Adrenal gland (tissue), 9 donors: ENCODE measurements at regions not wholly inside any gene's neighbourhood (a gene's known extent, or its start where the extent isn't known, plus 50 kb on each side); places are given as distances from the start of the nearest gene placed in this dataset.

Experiments used
- DNase-seq, 7 donors: peaks; one replicate each; pipeline ENCODE4 v3.0.0-alpha.2; 2019 to 2020
- H3K27ac ChIP-seq, 5 donors: fragments of 200-600 bp; sonication (generic) in 4 of 5; 1 replicate in 3 of 5; 2 replicates in 2 of 5; pipeline versions ENCODE4 v1.5.1 to v1.8.0; 2016 to 2020; ENCODE audit warnings: mild to moderate bottlenecking in 1 of 5
- H3K27me3 ChIP-seq: fragments of 200-600 bp; 2 replicates; pipeline ENCODE4 v1.8.0; 2021
- H3K36me3 ChIP-seq, 2 donors: fragments of 200-600 bp; replicated peaks in 1 of 2; 1 replicate in 1 of 2; 2 replicates in 1 of 2; pipeline versions ENCODE4 v1.5.1 to v1.8.0; 2018 to 2022
- H3K4me1 ChIP-seq, 2 donors: fragments of 200-600 bp; replicated peaks in 1 of 2; 1 replicate in 1 of 2; 2 replicates in 1 of 2; pipeline versions ENCODE4 v1.5.1 to v1.8.0; 2018 to 2021
- H3K4me3 ChIP-seq, 4 donors: fragments of 200-600 bp; sonication (generic) in 3 of 4; one replicate each; pipeline ENCODE4 v1.5.1; 2016 to 2018
- H3K9me3 ChIP-seq, 3 donors: fragments of 200-600 bp; sonication (generic) in 1 of 3; replicated peaks in 1 of 3; 1 replicate in 2 of 3; 2 replicates in 1 of 3; pipeline versions ENCODE4 v1.5.1 to v1.8.0; 2016 to 2021
- POLR2A ChIP-seq, 2 donors: fragments of 450-650 bp; IDR thresholded peaks; one replicate each; pipeline ENCODE4 v1.6.1; 2017; ENCODE audit warnings: antibody characterized with exemption in 2 of 2, mild to moderate bottlenecking in 2 of 2, moderate library complexity in 1 of 2
- WGBS, 4 donors: extraction: QIAGEN DNeasy Blood & Tissue Kit in 2 of 4; methylation state at CpG; one replicate each; pipeline versions ENCODE4 v1.1.5 to v1.1.7; 2013 to 2017; 5-methylcytosine and 5-hydroxymethylcytosine counted together
- intact Hi-C, 2 donors: fragments of 100-400 bp; cut with DNase I; formaldehyde crosslinking; loops; one replicate each; pipeline versions ENCODE4 v1.14.1 to v1.15.0; 2022 to 2023
- TF ChIP-seq, protein P1 (sequence below), 6 experiments: fragments of 450-650 bp in 4 of 6; fragments of 200-600 bp in 2 of 6; sonication (generic) in 1 of 6; IDR thresholded peaks; 1 replicate in 5 of 6; 2 replicates in 1 of 6; pipeline versions ENCODE4 v1.5.1 to v1.8.0; 2016 to 2021; ENCODE audit warnings: antibody characterized with exemption in 6 of 6, mild to moderate bottlenecking in 2 of 6, moderate library complexity in 1 of 6
- donor health status: healthy with polysubstance abuse.
- donor health status: Bipolar disorder and iron deficiency.
- donor health status: DM: yes; HTN: yes; CAD: no.
- donor health status: DM: no; HTN: no; CAD: no.
- donor health status: DM: no; HTN: no; CAD: no.

DNA sequence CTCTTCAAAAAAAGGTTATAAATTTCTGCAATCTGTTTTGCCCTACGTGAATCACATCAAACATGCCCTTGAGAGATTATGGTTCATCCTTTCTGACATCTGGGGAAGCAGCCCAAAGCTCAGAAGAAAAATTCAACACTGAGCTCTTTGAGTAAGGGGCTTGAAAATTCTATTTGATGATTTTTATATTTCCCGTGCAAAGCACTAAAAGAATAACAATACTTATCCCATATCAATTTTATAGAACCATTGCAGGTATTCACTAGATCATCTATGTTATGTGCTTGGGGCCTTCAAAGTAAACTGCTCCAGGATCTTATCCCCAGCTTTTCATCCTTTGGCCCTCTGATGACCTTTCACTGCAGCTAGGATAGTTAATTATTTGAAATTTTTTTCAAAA is 966.9 kb upstream of the CNTN5 start:
- H3K4me1 ChIP-seq, result no peaks in the 10 kb centered on the region
- TF ChIP-seq, protein P1, sequence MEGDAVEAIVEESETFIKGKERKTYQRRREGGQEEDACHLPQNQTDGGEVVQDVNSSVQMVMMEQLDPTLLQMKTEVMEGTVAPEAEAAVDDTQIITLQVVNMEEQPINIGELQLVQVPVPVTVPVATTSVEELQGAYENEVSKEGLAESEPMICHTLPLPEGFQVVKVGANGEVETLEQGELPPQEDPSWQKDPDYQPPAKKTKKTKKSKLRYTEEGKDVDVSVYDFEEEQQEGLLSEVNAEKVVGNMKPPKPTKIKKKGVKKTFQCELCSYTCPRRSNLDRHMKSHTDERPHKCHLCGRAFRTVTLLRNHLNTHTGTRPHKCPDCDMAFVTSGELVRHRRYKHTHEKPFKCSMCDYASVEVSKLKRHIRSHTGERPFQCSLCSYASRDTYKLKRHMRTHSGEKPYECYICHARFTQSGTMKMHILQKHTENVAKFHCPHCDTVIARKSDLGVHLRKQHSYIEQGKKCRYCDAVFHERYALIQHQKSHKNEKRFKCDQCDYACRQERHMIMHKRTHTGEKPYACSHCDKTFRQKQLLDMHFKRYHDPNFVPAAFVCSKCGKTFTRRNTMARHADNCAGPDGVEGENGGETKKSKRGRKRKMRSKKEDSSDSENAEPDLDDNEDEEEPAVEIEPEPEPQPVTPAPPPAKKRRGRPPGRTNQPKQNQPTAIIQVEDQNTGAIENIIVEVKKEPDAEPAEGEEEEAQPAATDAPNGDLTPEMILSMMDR (IDR thresholded peaks at IDR 0.05), result no peak
- no peak for TF ChIP-seq POLR2A (IDR thresholded peaks at IDR 0.05)
- H3K36me3 ChIP-seq, result no peaks in the 10 kb centered on the region
- no peak overlapping the region for H3K27ac ChIP-seq
- no peaks in the 10 kb centered on the region for H3K27me3 ChIP-seq
- no peak for DNase-seq
- no peak overlapping the region for H3K4me3 ChIP-seq
- intact Hi-C loops, result no loop called here
- 38 to 52% (median 46%) methylated on average over 2 of the region's 2 CpGs for WGBS, 4 donors
- H3K9me3 ChIP-seq, result no peaks in the 10 kb centered on the region

DNA sequence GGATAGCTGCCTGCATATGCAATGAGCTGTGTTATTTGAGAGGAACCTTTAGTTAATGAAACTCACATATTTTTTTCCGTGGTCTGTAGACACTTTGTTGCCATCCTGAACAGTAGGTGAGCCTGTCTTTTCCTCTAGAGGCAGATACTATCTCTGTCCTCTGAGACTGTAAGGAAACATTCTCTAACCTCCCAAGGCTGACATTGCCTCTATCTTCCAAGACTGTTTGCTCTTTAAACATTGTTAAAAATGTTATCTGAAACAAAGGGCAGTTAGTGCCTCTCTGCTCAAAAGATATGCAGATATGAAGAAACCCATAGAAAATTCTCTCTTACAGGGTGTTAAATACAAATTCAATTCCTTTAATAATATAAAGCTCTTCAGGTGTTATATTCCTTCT is 963.8 kb upstream of the CNTN5 start:
- Histone ChIP-seq H3K4me3 (no peak overlapping the region), H3K9me3 (no peaks in the 10 kb centered on the region), H3K27me3 (no peaks in the 10 kb centered on the region), H3K4me1 (no peaks in the 10 kb centered on the region), H3K36me3 (no peaks in the 10 kb centered on the region), H3K27ac (no peak overlapping the region)
- no peak for DNase-seq
- WGBS, 4 donors, result 40 to 71% (median 49%) methylated on average over 1 of the region's 1 CpG
- intact Hi-C loops, result no loop called here
- TF ChIP-seq POLR2A (IDR thresholded peaks at IDR 0.05), result no peak
- TF ChIP-seq, protein P1 (IDR thresholded peaks at IDR 0.05), result no peak

DNA sequence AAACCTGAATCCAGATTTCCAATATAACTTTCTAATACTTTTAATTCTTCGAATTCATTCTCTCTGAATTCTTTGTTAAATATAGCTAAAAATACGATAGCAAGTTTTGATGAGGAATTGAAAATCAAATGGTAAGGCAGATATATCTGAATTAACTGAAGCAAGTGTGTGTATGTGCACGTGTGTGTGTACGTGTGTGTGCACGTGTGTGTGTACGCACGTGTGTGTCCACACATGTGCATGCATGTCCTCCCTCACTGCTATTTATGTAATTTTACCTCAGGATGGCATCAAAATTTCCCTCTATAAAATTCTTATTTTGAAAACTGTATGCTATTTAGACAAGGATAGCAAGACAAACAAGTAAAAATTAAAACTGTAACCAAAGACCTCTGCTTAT is 961.3 kb upstream of the CNTN5 start:
- Histone ChIP-seq H3K4me1 (no peaks in the 10 kb centered on the region), H3K27ac (no peak overlapping the region), H3K36me3 (no peaks in the 10 kb centered on the region), H3K27me3 (no peaks in the 10 kb centered on the region), H3K4me3 (no peak overlapping the region), H3K9me3 (no peaks in the 10 kb centered on the region)
- DNase-seq, result no peak
- TF ChIP-seq POLR2A (IDR thresholded peaks at IDR 0.05), result no peak
- TF ChIP-seq, protein P1 (IDR thresholded peaks at IDR 0.05), result no peak
- WGBS, 4 donors, result 65 to 70% (median 68%) methylated on average over 7 of the region's 7 CpGs
- intact Hi-C loops, result no loop called here

DNA sequence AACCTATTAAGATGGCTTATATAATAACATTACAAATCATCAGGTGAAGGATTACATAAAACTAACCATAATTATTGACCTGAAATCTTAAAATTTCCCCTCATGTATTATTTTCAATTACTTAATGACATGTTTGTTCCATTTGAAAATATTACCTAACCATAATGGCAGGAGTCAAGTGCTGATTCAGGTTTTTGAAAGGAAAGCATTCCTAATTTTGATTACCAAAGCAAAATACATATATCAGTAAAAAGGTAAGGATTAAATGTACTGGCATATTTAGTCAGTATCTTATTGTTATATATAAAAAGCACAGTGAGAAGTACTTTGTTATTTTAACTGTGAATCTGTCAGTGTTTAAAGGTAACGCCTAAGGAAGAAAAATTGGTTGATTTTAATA is 960.0 kb upstream of the CNTN5 start:
- TF ChIP-seq, protein P1 (IDR thresholded peaks at IDR 0.05), result no peak
- TF ChIP-seq POLR2A (IDR thresholded peaks at IDR 0.05), result no peak
- H3K36me3 ChIP-seq, result no peaks in the 10 kb centered on the region
- H3K27me3 ChIP-seq, result no peaks in the 10 kb centered on the region
- WGBS, 4 donors, result 84 to 89% (median 86%) methylated on average over 1 of the region's 1 CpG
- H3K27ac ChIP-seq, result no peak overlapping the region
- H3K4me3 ChIP-seq, result no peak overlapping the region
- no peaks in the 10 kb centered on the region for H3K4me1 ChIP-seq
- intact Hi-C loops, result no loop called here
- DNase-seq, result no peak
- no peaks in the 10 kb centered on the region for H3K9me3 ChIP-seq
